ENCODE measurements at regions not wholly inside any gene's neighbourhood (a gene's known extent, or its start where the extent isn't known, plus 50 kb on each side); places are given as distances from the start of the nearest gene placed in this dataset.

- no peaks in the 10 kb centered on the region for H3K36me3 ChIP-seq (ENCODE audit: low read depth, low read length)
- CTCF ChIA-PET, result no interaction called here
Observed at GRCh38 chr12:24152270-24152669, 202.8 kb upstream of the SOX5 start.

GRCh38 chr12:24143928-24144327 is 194.5 kb upstream of the SOX5 start:
- no peak for DNase-seq
- TF ChIP-seq EZH2phosphoT487 (IDR thresholded peaks at IDR 0.05; ENCODE audit: borderline replicate concordance, low read length) (no peak), CTCF (conservative IDR thresholded peaks at IDR 0.05; ENCODE audit: low read depth, low read length) (no peak), EZH2 (IDR thresholded peaks at IDR 0.05; ENCODE audit: low read length, unreplicated experiment) (no peak)
- no peaks in the 10 kb centered on the region for H3K9me2 ChIP-seq (replicated peaks; ENCODE audit: low read length)
- ATAC-seq, result no peak
- no peaks in the 10 kb centered on the region for H3K36me3 ChIP-seq (ENCODE audit: low read depth, low read length)
- H3K27me3 ChIP-seq (ENCODE audit: low read length), result peaks cover 14% of the 10 kb centered on the region; the same call in 1 of the 2 replicates
- ChIA-PET POLR2A (ENCODE audit: unreplicated experiment) (no interaction called here), CTCF (no interaction called here)
- intact Hi-C loops (cut with micrococcal nuclease), result no loop called here
- H3K9me3 ChIP-seq (ENCODE audit: low read length), result no peaks in the 10 kb centered on the region
- BruUV-seq (replicated peaks), result no TSS peak
- H3K27ac ChIP-seq (ENCODE audit: low read length), result no peak overlapping the region
- H3K9ac ChIP-seq (ENCODE audit: low read length), result no peak overlapping the region
- no peaks in the 10 kb centered on the region for H4K20me1 ChIP-seq (ENCODE audit: low read length)
- H3K4me1 ChIP-seq (ENCODE audit: insufficient read depth, low read length), result no peaks in the 10 kb centered on the region
- no peak overlapping the region for H3K4me2 ChIP-seq (ENCODE audit: low read length)
- no peaks in the 10 kb centered on the region for H3K79me2 ChIP-seq (ENCODE audit: low read length)
- no peak overlapping the region for H3K4me3 ChIP-seq (ENCODE audit: low read length)
- H2AFZ ChIP-seq (ENCODE audit: low read length), result no peak overlapping the region
- H3F3A ChIP-seq (ENCODE audit: low read length, unreplicated experiment), result no peaks in the 10 kb centered on the region

More at GRCh38 chr12:24152270-24152669, 202.8 kb upstream of the SOX5 start:
- no peaks in the 10 kb centered on the region for H3K4me1 ChIP-seq (ENCODE audit: insufficient read depth, low read length)
- no peak overlapping the region for H3K4me3 ChIP-seq (ENCODE audit: low read length)
- DNase-seq, result no peak
- no peaks in the 10 kb centered on the region; the same call in 1 of the 2 replicates for H3K27me3 ChIP-seq (ENCODE audit: low read length)
- H3K9ac ChIP-seq (ENCODE audit: low read length), result no peak overlapping the region
- no peak overlapping the region for H3K27ac ChIP-seq (ENCODE audit: low read length)
- H2AFZ ChIP-seq (ENCODE audit: low read length), result no peak overlapping the region
- no peak overlapping the region for H3K4me2 ChIP-seq (ENCODE audit: low read length)
- no peak for ATAC-seq
- no peaks in the 10 kb centered on the region for H4K20me1 ChIP-seq (ENCODE audit: low read length)
- no TSS peak for BruUV-seq (replicated peaks)
- no peaks in the 10 kb centered on the region for H3K79me2 ChIP-seq (ENCODE audit: low read length)
- intact Hi-C loops (cut with micrococcal nuclease), result no loop called here
- no peaks in the 10 kb centered on the region for H3K9me2 ChIP-seq (replicated peaks; ENCODE audit: low read length)
- no peak for TF ChIP-seq EZH2 (IDR thresholded peaks at IDR 0.05; ENCODE audit: low read length, unreplicated experiment)
- no peak for TF ChIP-seq EZH2phosphoT487 (IDR thresholded peaks at IDR 0.05; ENCODE audit: borderline replicate concordance, low read length)
- TF ChIP-seq CTCF (conservative IDR thresholded peaks at IDR 0.05; ENCODE audit: low read depth, low read length), result no peak
- H3F3A ChIP-seq (ENCODE audit: low read length, unreplicated experiment), result no peaks in the 10 kb centered on the region
- no peaks in the 10 kb centered on the region for H3K9me3 ChIP-seq (ENCODE audit: low read length)
- POLR2A ChIA-PET (ENCODE audit: unreplicated experiment), result no interaction called here

GRCh38 chr12:24139035-24139434 is 189.6 kb upstream of the SOX5 start:
- BruUV-seq (replicated peaks), result no TSS peak
- ChIA-PET POLR2A (ENCODE audit: unreplicated experiment) (no interaction called here), CTCF (no interaction called here)
- H2AFZ ChIP-seq (ENCODE audit: low read length), result no peak overlapping the region
- no peak for ATAC-seq
- H4K20me1 ChIP-seq (ENCODE audit: low read length), result no peaks in the 10 kb centered on the region
- H3K36me3 ChIP-seq (ENCODE audit: low read depth, low read length), result no peaks in the 10 kb centered on the region
- H3K4me2 ChIP-seq (ENCODE audit: low read length), result no peak overlapping the region
- H3K27me3 ChIP-seq (ENCODE audit: low read length), result peaks cover 16% of the 10 kb centered on the region; the same call in 1 of the 2 replicates
- no peaks in the 10 kb centered on the region for H3F3A ChIP-seq (ENCODE audit: low read length, unreplicated experiment)
- no peak overlapping the region for H3K27ac ChIP-seq (ENCODE audit: low read length)
- intact Hi-C loops (cut with micrococcal nuclease), result no loop called here
- H3K79me2 ChIP-seq (ENCODE audit: low read length), result no peaks in the 10 kb centered on the region
- DNase-seq, result no peak
- no peaks in the 10 kb centered on the region for H3K9me2 ChIP-seq (replicated peaks; ENCODE audit: low read length)
- no peak overlapping the region for H3K9ac ChIP-seq (ENCODE audit: low read length)
- H3K4me1 ChIP-seq (ENCODE audit: insufficient read depth, low read length), result no peaks in the 10 kb centered on the region
- no peak overlapping the region for H3K4me3 ChIP-seq (ENCODE audit: low read length)
- TF ChIP-seq EZH2 (IDR thresholded peaks at IDR 0.05; ENCODE audit: low read length, unreplicated experiment) (no peak), EZH2phosphoT487 (IDR thresholded peaks at IDR 0.05; ENCODE audit: borderline replicate concordance, low read length) (no peak), CTCF (conservative IDR thresholded peaks at IDR 0.05; ENCODE audit: low read depth, low read length) (no peak)
- no peaks in the 10 kb centered on the region for H3K9me3 ChIP-seq (ENCODE audit: low read length)

Data from PC-3 (cell line).